SU-DHL-6 (cell line): ENCODE measurements at regions not wholly inside any gene's neighbourhood (a gene's known extent, or its start where the extent isn't known, plus 50 kb on each side); places are given as distances from the start of the nearest gene placed in this dataset.

ENCODE experiments used
- CTCF ChIP-seq: fragments of 200-600 bp; sonication (generic); IDR thresholded peaks from one replicate; pipeline ENCODE4 v1.5.1; 2017; ENCODE audit warnings: antibody characterized with exemption, mild to moderate bottlenecking, low read length, moderate library complexity; ENCODE audit not compliant: insufficient read depth, poor library complexity, severe bottlenecking
- EZH2phosphoT487 ChIP-seq: fragments of 200-600 bp; sonication (generic), shearing (Covaris generic); conservative IDR thresholded peaks from 2 replicates; pipeline ENCODE4 v1.6.1; 2018; ENCODE audit warnings: mild to moderate bottlenecking, antibody characterized with exemption, low read length, moderate library complexity, mixed read lengths

DNA sequence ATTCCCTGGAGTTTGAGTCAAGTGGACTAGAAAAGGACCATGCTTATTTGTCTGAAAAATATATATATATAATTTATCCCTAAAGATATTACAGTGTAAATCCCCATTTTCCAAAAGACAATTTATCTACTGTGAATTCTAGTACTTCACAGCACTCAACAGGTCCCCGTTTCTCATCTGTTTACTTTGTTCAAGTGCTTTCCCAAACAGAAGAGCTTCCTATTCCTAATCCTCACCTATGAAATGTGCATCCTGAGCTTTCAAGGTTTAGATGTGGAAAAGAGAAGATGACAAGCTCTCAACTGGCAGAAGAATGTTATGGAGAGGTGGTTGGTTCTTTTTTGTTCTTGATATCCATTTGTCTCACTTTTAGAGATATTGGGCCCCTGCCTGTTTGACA, 401.6 kb upstream of the ZNF608 start:
- TF ChIP-seq CTCF (no peak), EZH2phosphoT487 (no peak)
